Prostate gland (tissue), 2 donors: ENCODE measurements at regions not wholly inside any gene's neighbourhood (a gene's known extent, or its start where the extent isn't known, plus 50 kb on each side); places are given as distances from the start of the nearest gene placed in this dataset.

Source experiments
- CTCF ChIP-seq, 4 experiments: fragments of 200-600 bp in 2 of 4; fragments of 450-650 bp in 2 of 4; sonication (generic) in 2 of 4; IDR thresholded peaks; 1 replicate in 3 of 4; 2 replicates in 1 of 4; pipeline ENCODE4 v1.5.1; 2016 to 2019; ENCODE audit warnings: antibody characterized with exemption in 4 of 4, mild to moderate bottlenecking in 2 of 4, moderate library complexity in 2 of 4
- POLR2AphosphoS5 ChIP-seq: sonication (generic); formaldehyde crosslinking; IDR thresholded peaks from one replicate; pipeline ENCODE4 v1.6.1; 2017; ENCODE audit warnings: antibody characterized with exemption

GRCh38 chr11:122572592-122572991, 82.9 kb upstream of the UBASH3B start:
- TF ChIP-seq CTCF (IDR thresholded peaks at IDR 0.05) (no peak), POLR2AphosphoS5 (no peak)
